Left ventricle myocardium inferior (tissue), 1 donor: ENCODE measurements at regions not wholly inside any gene's neighbourhood (a gene's known extent, or its start where the extent isn't known, plus 50 kb on each side); places are given as distances from the start of the nearest gene placed in this dataset.

ENCODE experiments used
- DNase-seq: peaks from one replicate; pipeline ENCODE4 v3.0.0-alpha.2; 2020
- H3K27ac ChIP-seq: fragments of 200-600 bp; replicated peaks from 2 replicates; pipeline ENCODE4 v1.8.0; 2021
- H3K27me3 ChIP-seq: fragments of 200-600 bp; 2 replicates; pipeline ENCODE4 v1.8.0; 2021; ENCODE audit warnings: low read depth
- H3K36me3 ChIP-seq: fragments of 200-600 bp; 2 replicates; pipeline ENCODE4 v1.8.0; 2021
- H3K4me1 ChIP-seq: fragments of 200-600 bp; 2 replicates; pipeline ENCODE4 v1.8.0; 2021
- H3K4me3 ChIP-seq: fragments of 200-600 bp; 2 replicates; pipeline ENCODE4 v1.8.0; 2021; ENCODE audit warnings: mild to moderate bottlenecking, moderate library complexity
- H3K9me3 ChIP-seq: fragments of 200-600 bp; replicated peaks from 2 replicates; pipeline ENCODE4 v1.8.0; 2021
- intact Hi-C: fragments of 100-400 bp; cut with micrococcal nuclease; formaldehyde crosslinking; loops from one replicate; pipeline ENCODE4 v1.11.0; 2022
- TF ChIP-seq, protein P1 (sequence below): fragments of 200-600 bp; IDR thresholded peaks from 2 replicates; pipeline ENCODE4 v1.8.0; 2021; ENCODE audit warnings: antibody characterized with exemption, mild to moderate bottlenecking, borderline replicate concordance
- donor health status: DM: no; HTN: yes; CAD: no; lungs with severe emphysema.

DNA sequence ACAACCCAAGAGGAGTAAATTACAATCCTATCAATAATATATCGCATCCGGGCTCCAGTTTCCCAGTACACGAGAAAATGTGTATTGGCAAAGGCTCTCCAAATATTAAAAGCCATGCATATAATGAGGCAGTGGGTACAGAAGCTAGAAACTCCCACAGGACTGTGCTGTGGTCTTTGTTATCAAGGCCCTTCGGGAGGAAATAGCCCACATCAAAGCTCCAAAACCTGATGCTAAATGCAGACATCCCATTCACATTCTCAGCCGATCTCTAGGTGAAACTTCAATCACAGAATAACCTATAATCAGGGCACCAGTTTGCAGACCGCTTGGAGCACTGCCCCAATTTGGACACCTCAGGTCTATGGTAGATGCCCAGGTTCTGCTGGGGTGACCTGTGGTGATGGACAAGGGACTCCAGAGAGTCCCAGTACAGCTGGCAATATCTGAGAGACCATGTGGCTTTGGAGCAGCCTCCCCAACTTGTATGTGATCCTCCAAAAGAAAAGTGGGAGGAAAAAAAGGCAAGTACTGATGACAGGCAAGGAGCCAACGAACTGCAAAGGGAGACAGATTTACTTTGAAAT is 148.8 kb upstream of the CAMK1G start:
- Histone ChIP-seq H3K36me3 (no peaks in the 10 kb centered on the region), H3K27me3 (peaks cover 35% of the 10 kb centered on the region), H3K4me3 (no peak overlapping the region), H3K27ac (no peak overlapping the region), H3K4me1 (no peaks in the 10 kb centered on the region), H3K9me3 (peaks cover 6% of the 10 kb centered on the region)
- TF ChIP-seq, protein P1, sequence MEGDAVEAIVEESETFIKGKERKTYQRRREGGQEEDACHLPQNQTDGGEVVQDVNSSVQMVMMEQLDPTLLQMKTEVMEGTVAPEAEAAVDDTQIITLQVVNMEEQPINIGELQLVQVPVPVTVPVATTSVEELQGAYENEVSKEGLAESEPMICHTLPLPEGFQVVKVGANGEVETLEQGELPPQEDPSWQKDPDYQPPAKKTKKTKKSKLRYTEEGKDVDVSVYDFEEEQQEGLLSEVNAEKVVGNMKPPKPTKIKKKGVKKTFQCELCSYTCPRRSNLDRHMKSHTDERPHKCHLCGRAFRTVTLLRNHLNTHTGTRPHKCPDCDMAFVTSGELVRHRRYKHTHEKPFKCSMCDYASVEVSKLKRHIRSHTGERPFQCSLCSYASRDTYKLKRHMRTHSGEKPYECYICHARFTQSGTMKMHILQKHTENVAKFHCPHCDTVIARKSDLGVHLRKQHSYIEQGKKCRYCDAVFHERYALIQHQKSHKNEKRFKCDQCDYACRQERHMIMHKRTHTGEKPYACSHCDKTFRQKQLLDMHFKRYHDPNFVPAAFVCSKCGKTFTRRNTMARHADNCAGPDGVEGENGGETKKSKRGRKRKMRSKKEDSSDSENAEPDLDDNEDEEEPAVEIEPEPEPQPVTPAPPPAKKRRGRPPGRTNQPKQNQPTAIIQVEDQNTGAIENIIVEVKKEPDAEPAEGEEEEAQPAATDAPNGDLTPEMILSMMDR = no peak
- intact Hi-C loops = no loop called here
- no peak for DNase-seq

DNA sequence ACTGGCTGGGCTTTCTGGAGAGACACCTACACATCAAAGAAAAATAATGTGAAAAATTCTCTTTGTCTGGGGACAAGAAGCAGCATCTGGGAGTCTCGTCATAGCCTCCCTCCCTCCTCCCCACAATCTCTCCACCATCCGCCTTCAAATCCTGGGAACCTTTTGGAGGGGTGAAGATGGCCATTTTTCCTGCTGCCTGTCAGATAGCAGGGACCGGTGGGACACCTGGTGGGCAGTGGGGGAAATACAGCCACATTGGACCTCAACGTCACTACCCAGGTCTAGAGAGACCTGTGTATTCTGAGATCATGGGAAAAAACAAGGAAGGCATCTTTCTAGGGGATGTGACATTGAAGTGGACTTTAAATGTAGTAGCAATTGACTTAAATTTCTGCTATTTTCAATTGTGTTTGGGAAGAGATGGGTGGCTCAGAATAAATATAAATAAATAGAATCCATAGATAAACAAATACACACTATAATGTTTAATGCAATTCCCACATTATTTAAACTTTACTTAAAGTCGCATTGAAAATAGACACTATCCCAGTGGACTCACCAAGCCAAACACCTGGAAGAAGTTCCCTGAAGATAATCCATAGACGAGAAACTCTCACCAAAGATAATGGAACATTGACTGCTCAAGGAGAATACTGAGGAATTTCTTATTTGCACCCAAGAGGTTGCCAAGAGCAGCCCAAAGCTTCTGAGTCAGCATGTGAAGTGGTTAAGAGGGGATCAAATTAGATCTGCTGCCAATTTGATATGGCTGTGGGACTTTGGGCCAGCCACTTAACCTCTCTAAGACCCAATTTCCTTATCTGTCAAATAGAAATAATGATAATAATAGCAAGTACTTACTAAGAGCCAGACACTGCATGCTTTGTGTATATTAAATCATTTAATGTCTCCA is 147.6 kb upstream of the CAMK1G start:
- intact Hi-C loops = no loop called here
- Histone ChIP-seq H3K36me3 (no peaks in the 10 kb centered on the region), H3K4me3 (no peak overlapping the region), H3K9me3 (peaks cover 12% of the 10 kb centered on the region), H3K27ac (no peak overlapping the region), H3K4me1 (no peaks in the 10 kb centered on the region), H3K27me3 (peaks cover 23% of the 10 kb centered on the region)
- TF ChIP-seq, protein P1 = peak; percentile 80
- DNase-seq = peak; percentile 64

DNA sequence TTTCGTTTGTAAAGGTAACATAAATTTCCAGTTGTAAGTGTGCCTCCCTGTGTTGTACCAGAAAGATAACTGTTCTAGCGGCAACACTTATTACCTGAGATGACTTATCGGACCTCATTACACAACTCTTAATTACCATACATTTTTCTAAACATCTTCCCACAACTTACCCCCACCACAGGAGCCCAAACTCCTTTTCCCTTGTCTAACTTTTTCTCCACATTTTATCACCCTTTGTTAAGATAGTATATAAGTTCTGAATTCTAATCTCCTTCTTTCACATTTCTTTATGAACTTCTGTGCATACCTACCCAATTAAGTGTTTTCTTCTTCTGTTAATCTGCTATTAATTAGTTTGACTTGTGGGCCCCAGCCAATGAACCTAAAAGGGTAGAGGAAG is 143.7 kb upstream of the CAMK1G start:
- Histone ChIP-seq H3K9me3 (peaks cover 12% of the 10 kb centered on the region), H3K27me3 (peaks cover 11% of the 10 kb centered on the region), H3K4me1 (no peaks in the 10 kb centered on the region), H3K27ac (no peak overlapping the region), H3K36me3 (no peaks in the 10 kb centered on the region), H3K4me3 (no peak overlapping the region)
- no peak for DNase-seq
- TF ChIP-seq, protein P1 = no peak
- intact Hi-C loops = no loop called here

DNA sequence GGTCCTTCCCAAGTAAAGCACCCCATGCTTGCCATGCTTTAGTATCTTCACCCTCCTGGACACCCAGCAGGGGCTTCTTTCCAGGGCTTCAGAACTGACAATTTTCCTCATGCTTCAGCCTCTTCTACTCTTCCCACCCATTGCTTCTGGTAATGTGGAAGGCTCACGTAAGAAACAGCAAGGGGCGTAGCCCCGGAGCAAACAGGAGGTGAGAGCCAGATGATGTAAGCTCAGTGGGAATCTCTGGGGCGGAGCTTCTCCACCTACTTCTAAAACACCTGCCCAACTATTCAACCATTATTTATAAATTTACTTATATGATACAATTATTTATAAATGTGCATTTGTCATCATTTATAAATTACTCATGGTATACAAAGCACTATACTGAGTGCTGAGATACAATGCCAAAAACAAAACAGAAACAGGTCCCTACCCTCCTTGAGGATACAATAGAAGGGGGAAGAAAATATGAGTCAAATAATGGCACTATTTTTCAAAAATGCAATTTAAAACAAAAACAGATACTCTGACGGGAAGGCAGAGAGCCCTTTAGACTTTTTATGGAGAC is 140.1 kb upstream of the CAMK1G start:
- Histone ChIP-seq H3K4me1 (no peaks in the 10 kb centered on the region), H3K9me3 (peaks cover 12% of the 10 kb centered on the region), H3K27me3 (peaks cover 11% of the 10 kb centered on the region), H3K27ac (no peak overlapping the region), H3K36me3 (no peaks in the 10 kb centered on the region), H3K4me3 (no peak overlapping the region)
- intact Hi-C loops = no loop called here
- no peak for DNase-seq
- TF ChIP-seq, protein P1 = no peak

DNA sequence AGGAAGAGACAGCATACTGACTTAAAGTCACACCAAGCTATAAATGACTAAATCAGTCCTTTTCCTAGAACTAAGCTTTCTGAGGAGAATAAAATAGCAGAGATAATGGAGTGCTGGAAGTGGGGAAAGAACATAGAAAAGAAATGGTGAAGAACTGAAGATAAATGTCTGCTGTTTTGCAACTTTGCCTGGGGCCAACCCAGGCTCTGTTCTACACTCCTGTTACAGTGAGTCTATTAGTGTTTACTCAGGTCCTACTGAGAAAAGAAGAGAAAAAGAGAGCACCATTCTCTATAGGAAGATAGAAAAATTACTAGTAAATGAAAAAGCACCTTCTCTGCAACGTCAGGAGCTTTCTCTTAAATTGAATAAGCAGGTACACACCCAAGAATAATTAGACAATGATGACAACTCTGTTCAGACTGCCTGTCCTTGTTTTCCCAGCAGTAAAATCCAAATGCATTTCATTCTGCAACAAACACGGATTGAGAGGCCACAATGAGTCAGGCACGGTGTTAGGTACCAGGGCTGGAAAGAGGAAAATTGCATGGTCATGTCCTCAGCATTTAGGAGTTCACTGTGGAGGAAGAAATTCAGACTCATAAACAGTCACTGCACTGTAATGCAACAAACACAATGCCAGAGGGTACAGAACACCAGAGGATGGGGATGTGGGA is 139.4 kb upstream of the CAMK1G start:
- TF ChIP-seq, protein P1 = no peak
- intact Hi-C loops = no loop called here
- H3K27me3 ChIP-seq = peaks cover 11% of the 10 kb centered on the region
- no peaks in the 10 kb centered on the region for H3K36me3 ChIP-seq
- H3K9me3 ChIP-seq = peaks cover 12% of the 10 kb centered on the region
- no peak for DNase-seq
- H3K4me1 ChIP-seq = no peaks in the 10 kb centered on the region
- H3K4me3 ChIP-seq = no peak overlapping the region
- H3K27ac ChIP-seq = no peak overlapping the region
